Left lung (tissue), 4 donors: ENCODE measurements at regions not wholly inside any gene's neighbourhood (a gene's known extent, or its start where the extent isn't known, plus 50 kb on each side); places are given as distances from the start of the nearest gene placed in this dataset.
"Not testable (repeated sequence)": the region's sequence is repeated elsewhere in the genome, so short reads cannot be mapped to it uniquely, and the experiment has no call there.

Experiments used
- ATAC-seq: fragments of 200-7000 bp; cut with Tn5 transposase; one replicate; pipeline ENCODE4 v1.9.1; 2020; ENCODE audit warnings: moderate library complexity
- DNase-seq, 4 donors: peaks; one replicate each; pipeline ENCODE4 v3.0.0-alpha.2; 2013 to 2020
- H3K27ac ChIP-seq, 2 donors: fragments of 200-600 bp; sonication (generic) in 1 of 2; one replicate each; pipeline versions ENCODE4 v1.5.0 to v1.8.0; 2020 to 2021
- H3K27me3 ChIP-seq, 2 donors: fragments of 200-600 bp; sonication (generic) in 1 of 2; one replicate each; pipeline versions ENCODE4 v1.5.0 to v1.8.0; 2020 to 2021
- H3K36me3 ChIP-seq, 2 donors: fragments of 200-600 bp; sonication (generic) in 1 of 2; one replicate each; pipeline versions ENCODE4 v1.5.0 to v1.8.0; 2020 to 2021
- H3K4me1 ChIP-seq, 2 donors: fragments of 200-600 bp; one replicate each; pipeline ENCODE4 v1.8.0; 2021
- H3K4me3 ChIP-seq, 2 donors: fragments of 200-600 bp; sonication (generic) in 1 of 2; one replicate each; pipeline versions ENCODE4 v1.5.0 to v1.8.0; 2020 to 2021; ENCODE audit warnings: mild to moderate bottlenecking in 1 of 2
- H3K9me3 ChIP-seq, 2 donors: fragments of 200-600 bp; sonication (generic) in 1 of 2; one replicate each; pipeline versions ENCODE4 v1.5.0 to v1.8.0; 2020 to 2021
- CTCF ChIP-seq, 2 donors: fragments of 200-600 bp; sonication (generic) in 1 of 2; IDR thresholded peaks; one replicate each; pipeline versions ENCODE4 v1.5.0 to v1.8.0; 2021; ENCODE audit warnings: antibody characterized with exemption in 2 of 2
- intact Hi-C, 2 donors: fragments of 100-400 bp; cut with DNase I; formaldehyde crosslinking; loops; one replicate each; pipeline versions ENCODE4 v1.11.2 to v1.14.2; 2022
- donor health status: DM: no; HTN: yes; CAD: no.
- donor health status: DM: no; HTN: no; CAD: no.

- H3K4me1 ChIP-seq: no peaks in the 10 kb centered on the region
- no peak overlapping the region for H3K4me3 ChIP-seq
- H3K9me3 ChIP-seq: no peaks in the 10 kb centered on the region
- H3K27me3 ChIP-seq: no peaks in the 10 kb centered on the region
- intact Hi-C loops: no loop called here
- no peak overlapping the region for H3K27ac ChIP-seq
- no peak for DNase-seq
- no peaks in the 10 kb centered on the region for H3K36me3 ChIP-seq
- TF ChIP-seq CTCF (IDR thresholded peaks at IDR 0.05): no peak
- no peak for ATAC-seq
Observed at GRCh38 chr6:76835293-76835692, 628.0 kb downstream of the HTR1B start.

- H3K4me3 ChIP-seq: no peak overlapping the region
- H3K27ac ChIP-seq: no peak overlapping the region
- no peaks in the 10 kb centered on the region for H3K4me1 ChIP-seq
- peaks cover 0 to 2% of the 10 kb centered on the region in 2 donors for H3K9me3 ChIP-seq
- ATAC-seq (no peak), DNase-seq (no peak)
- no peaks in the 10 kb centered on the region for H3K27me3 ChIP-seq
- intact Hi-C loops: no loop called here
- H3K36me3 ChIP-seq: no peaks in the 10 kb centered on the region
- no peak for TF ChIP-seq CTCF (IDR thresholded peaks at IDR 0.05)
Observed at GRCh38 chr6:76834399-76834798, 628.9 kb downstream of the HTR1B start.

GRCh38 chr6:76831299-76831698 is 632.0 kb downstream of the HTR1B start:
- H3K36me3 ChIP-seq: no peaks in the 10 kb centered on the region
- no peaks in the 10 kb centered on the region for H3K4me1 ChIP-seq
- TF ChIP-seq CTCF (IDR thresholded peaks at IDR 0.05): no peak
- H3K27ac ChIP-seq: no peak overlapping the region
- no peaks in the 10 kb centered on the region for H3K27me3 ChIP-seq
- H3K4me3 ChIP-seq: no peak overlapping the region
- peaks cover 0 to 14% of the 10 kb centered on the region in 2 donors for H3K9me3 ChIP-seq
- intact Hi-C loops: no loop called here
- DNase-seq (no peak), ATAC-seq (no peak)

GRCh38 chr6:76823578-76823977 is 639.7 kb downstream of the HTR1B start:
- not testable (repeated sequence) for ATAC-seq

GRCh38 chr6:76818451-76818850 is 644.8 kb downstream of the HTR1B start:
- no peak for TF ChIP-seq CTCF (IDR thresholded peaks at IDR 0.05)
- Histone ChIP-seq H3K4me3 (no peak overlapping the region), H3K9me3 (peaks cover 0 to 40% of the 10 kb centered on the region in 2 donors), H3K4me1 (no peaks in the 10 kb centered on the region), H3K27ac (no peak overlapping the region), H3K36me3 (no peaks in the 10 kb centered on the region), H3K27me3 (no peaks in the 10 kb centered on the region)
- DNase-seq (peak in 1 of 4 donors; percentile 48), ATAC-seq (no peak)
- intact Hi-C loops: no loop called here

More at GRCh38 chr6:76823578-76823977, 639.7 kb downstream of the HTR1B start:
- DNase-seq, intact Hi-C loops, H3K4me3 ChIP-seq, H3K27me3 ChIP-seq, H3K36me3 ChIP-seq, H3K27ac ChIP-seq, H3K4me1 ChIP-seq: not testable (repeated sequence)
- peaks cover 0 to 58% of the 10 kb centered on the region in 2 donors for H3K9me3 ChIP-seq

- DNase-seq (peak in 1 of 4 donors; percentile 37), ATAC-seq (no peak)
- TF ChIP-seq CTCF (IDR thresholded peaks at IDR 0.05): no peak
Observed at GRCh38 chr6:76817429-76817828, 645.9 kb downstream of the HTR1B start.

More at GRCh38 chr6:76817429-76817828, 645.9 kb downstream of the HTR1B start:
- Histone ChIP-seq H3K4me3 (no peak overlapping the region), H3K4me1 (no peaks in the 10 kb centered on the region), H3K9me3 (peaks cover 0 to 30% of the 10 kb centered on the region in 2 donors), H3K27ac (no peak overlapping the region), H3K27me3 (no peaks in the 10 kb centered on the region), H3K36me3 (no peaks in the 10 kb centered on the region)
- intact Hi-C loops: no loop called here
